VCaP (cell line): ENCODE measurements at regions not wholly inside any gene's neighbourhood (a gene's known extent, or its start where the extent isn't known, plus 50 kb on each side); places are given as distances from the start of the nearest gene placed in this dataset.

Experiments used
- H3K27ac ChIP-seq: fragments of 450-650 bp; 2 replicates; pipeline ENCODE4 v1.5.1; 2017
- CTCF ChIP-seq: fragments of 450-650 bp; conservative IDR thresholded peaks from 2 replicates; pipeline ENCODE4 v1.5.1; 2017; ENCODE audit warnings: mild to moderate bottlenecking, moderate library complexity

- no peak overlapping the region for H3K27ac ChIP-seq
- TF ChIP-seq CTCF: no peak
These were observed 247.5 kb upstream of the TMEM161B start for GRCh38 chr5:88515881-88516819.

GRCh38 chr5:88515068-88515467 lies 246.4 kb upstream of the TMEM161B start:
- no peak for TF ChIP-seq CTCF

GRCh38 chr5:88509403-88509802 lies 240.8 kb upstream of the TMEM161B start:
- TF ChIP-seq CTCF: no peak
- no peak overlapping the region for H3K27ac ChIP-seq

More at GRCh38 chr5:88515068-88515467, 246.4 kb upstream of the TMEM161B start:
- H3K27ac ChIP-seq: no peak overlapping the region

GRCh38 chr5:88507261-88507660 lies 238.6 kb upstream of the TMEM161B start:
- TF ChIP-seq CTCF: no peak

DNA sequence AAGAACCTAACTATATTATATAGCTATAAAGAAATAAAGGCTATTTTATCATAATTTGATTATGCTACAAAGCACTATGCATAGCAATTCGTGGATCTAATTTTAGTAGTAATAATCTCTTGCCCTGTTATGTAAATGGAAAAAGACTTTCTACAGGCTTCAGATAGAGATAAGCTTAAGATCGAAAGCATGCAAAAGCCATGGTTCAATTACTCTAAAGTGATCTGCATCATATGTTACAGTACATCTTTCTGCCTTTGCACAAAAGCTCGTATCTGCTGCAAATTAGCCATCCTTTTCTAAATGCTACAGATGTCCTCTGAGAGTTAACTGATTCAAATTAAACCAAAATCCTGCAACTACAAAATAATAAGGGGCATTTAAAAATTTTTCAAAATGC lies 234.8 kb upstream of the TMEM161B start:
- no peak overlapping the region for H3K27ac ChIP-seq
- TF ChIP-seq CTCF: no peak

More at GRCh38 chr5:88507261-88507660, 238.6 kb upstream of the TMEM161B start:
- no peak overlapping the region for H3K27ac ChIP-seq

DNA sequence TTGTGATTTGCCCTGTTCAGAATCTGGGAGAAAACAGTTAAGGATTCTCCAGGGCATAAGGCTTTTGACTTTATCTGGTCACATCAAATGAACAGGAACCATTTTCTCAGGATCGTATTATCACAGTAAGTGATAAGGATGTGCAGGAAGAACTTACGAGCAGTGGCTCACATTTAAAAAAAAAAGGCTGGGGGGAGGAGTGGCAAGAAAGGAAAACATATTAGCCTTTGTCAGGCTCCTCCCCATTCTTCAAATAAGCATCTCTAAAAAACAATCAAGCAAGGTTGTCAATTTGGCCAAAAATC lies 234.3 kb upstream of the TMEM161B start:
- no peak for TF ChIP-seq CTCF
- H3K27ac ChIP-seq: no peak overlapping the region

DNA sequence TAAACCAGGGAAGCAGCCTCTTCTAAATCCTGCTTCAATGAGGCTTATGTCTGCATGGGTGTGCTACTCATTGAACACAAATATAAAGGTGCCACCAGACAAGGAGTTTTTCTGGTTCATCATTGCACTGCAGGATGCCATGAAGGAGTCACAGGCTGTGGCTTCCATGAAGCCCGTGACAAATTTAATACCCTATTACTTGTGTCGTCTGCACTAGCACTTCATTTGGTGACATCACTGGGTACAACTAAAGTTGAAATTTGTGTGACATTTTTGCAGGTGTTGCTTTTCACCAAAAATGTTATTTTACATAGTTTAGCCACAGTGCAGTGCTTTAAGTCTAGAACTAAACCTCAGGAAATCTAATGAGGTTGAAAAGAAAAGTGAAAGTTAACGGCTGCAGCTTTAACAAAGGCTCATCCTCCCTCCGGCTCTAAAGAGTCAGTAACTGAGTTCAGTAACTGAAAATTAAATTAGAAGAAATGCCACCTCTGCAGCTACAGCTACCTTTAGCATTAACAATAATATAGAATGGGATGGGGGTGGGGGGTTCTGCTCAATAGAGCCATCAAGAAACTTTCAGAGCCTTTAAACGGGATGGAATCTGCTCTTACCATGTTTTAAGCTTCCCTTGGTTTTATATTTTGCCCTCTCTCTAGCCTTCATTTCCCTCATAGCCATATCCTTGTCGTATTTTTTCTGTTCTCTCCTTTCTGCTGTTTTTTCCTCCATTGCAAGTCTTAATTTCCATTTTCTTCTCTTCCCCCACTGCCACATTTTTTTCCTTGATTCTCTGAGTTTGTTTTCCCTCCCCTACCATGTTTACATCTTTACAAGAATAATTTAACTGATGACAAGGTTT lies 233.8 kb upstream of the TMEM161B start:
- no peak for TF ChIP-seq CTCF
- no peak overlapping the region for H3K27ac ChIP-seq
